SIG-M5 (cell line): ENCODE measurements at regions not wholly inside any gene's neighbourhood (a gene's known extent, or its start where the extent isn't known, plus 50 kb on each side); places are given as distances from the start of the nearest gene placed in this dataset.
"Not testable (repeated sequence)": the region's sequence is repeated elsewhere in the genome, so short reads cannot be mapped to it uniquely, and the experiment has no call there.

Experiments used
- DNase-seq: peaks from one replicate; lab custom pipeline; 2025; lab: John Stamatoyannopoulos, UW

DNA sequence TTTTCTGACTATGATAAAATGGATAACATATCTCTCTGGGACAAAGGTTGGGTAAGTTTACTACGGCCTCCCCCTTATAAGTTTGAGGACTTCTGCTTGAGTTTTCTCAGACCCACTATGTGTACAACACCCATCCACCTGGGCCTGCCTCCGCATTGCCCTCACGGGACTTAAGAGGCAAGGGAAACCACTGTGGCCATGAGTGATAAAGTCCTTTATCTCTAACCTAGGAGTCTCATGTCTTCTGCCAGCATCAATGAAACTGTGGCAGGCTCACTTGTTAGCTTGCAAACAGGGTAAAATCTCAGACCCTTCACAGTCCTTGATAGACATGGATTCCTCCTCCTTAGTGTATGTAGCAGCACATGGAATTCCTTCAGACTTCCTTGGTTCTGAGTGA, 173.4 kb upstream of the MYLIP start:
- no peak for DNase-seq

DNA sequence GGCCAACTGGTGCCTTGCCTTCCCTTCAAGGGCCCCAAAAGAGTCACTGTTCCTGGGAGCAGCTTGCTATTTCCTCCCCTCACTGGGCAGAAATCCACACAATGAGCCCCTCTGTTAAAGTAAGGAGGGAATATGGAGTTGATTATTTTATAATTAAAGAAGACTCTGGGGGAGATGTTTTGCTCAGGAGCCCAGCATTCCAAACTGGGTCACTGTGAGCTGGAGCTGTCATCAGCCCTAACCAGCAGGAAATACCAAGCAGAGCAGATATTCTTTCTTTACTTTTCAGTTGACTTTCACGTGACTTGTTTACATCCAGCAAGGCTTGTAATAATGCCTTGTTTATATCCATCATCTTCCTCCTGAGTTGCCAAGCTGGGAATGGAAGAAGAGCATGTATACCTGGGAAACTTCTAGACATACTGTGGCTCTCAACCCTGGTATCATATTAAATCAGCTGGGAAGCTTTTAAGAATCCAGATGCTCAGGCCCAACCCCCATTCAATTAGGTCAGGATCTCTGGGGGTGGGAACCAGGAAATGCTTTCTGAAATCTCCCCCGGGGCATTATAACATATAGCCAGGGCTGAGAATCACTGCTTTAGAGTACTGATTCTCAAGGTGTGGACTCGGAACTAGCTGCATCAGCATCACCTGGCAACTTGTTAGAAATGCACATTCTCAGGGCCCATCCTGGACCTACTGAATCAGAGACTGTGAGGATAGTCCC, 175.6 kb upstream of the MYLIP start:
- DNase-seq: no peak

DNA sequence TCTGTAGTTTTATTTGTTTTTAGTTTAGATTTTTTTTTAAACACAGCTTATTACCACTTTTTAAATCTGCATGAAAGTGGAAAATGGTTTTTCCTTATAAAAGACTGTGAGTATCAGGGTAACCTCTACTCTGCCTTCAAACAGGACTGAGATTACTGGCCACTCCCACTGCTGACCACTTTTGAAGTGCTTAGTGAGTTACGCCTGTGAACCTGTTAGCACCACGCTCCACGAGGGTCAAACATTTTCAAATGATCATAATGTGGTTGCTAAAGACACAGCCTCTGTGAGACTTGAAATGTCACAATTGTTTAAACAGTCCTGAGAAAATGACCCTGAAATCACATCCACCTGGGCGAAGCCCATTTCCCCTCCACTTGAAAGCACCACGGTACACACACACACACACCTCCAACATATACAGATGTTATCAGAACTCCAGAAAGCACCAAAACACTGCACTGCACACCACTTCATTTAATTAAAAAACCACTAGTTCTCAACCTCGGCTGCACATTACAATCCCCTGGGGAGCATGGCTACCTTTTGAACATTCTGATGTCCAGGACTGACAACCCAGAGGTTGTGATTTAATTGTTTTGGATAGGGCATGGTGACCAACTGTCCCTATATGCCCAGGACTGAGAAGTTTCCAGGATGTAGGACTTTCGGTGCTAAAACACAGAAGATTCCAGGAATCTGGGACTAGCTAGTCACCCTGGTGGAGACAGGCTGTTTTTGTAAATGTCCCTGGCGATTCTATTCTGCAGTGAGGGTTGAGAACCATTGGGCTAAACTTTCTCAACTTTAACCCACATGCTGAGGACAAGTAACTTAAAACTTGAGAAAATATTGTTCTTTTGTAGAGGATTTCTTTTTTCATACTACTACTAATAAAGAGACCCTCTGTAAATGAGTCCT, 176.4 kb upstream of the MYLIP start:
- no peak for DNase-seq

DNA sequence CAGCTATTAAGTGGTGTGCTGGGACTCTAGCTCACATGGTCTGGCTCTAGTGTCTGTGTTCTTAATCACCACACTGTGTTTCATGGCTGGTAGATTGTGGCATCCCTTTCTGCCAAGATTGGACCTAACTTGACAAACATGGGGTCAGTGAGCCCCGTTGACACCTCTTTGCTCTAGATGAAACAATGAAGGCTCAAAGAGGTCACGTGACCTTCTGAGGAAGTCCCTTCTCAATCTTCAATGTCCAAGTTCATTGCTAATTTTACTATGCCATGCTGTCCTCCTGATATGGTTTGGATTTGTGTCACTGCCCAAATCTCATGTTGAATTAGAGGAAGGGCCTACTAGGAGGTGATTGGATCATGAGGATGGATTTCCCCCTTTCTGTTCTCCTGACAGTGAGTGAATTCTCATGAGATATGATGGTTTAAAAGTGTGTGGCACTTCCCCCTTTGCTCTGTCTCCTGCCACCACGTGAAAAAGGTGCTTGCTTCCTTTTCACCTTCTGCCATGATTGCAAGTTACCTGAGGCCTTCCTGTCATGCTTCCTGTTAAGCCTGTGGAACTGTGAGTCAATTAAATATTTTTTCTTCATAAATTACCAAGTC, 177.8 kb upstream of the MYLIP start:
- no peak for DNase-seq

DNA sequence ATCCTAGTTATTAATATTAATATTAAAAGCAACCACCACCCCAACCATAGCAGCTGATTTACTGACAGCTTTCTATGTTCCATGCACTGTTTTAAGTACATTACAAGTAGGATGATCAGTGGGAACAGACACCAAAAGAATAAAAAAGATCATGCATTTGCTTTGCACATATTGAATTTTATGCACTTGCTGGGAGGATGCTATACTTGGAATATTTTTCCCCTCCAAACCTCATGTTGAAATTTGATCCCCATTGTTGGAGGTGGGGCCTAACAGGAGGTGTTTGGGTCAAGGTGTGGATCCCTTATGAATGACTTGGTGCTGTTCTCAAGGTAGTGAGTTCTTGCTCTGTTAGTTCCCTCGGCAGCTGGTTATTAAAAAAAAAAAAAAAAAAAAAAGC, 178.9 kb upstream of the MYLIP start:
- no peak for DNase-seq

DNA sequence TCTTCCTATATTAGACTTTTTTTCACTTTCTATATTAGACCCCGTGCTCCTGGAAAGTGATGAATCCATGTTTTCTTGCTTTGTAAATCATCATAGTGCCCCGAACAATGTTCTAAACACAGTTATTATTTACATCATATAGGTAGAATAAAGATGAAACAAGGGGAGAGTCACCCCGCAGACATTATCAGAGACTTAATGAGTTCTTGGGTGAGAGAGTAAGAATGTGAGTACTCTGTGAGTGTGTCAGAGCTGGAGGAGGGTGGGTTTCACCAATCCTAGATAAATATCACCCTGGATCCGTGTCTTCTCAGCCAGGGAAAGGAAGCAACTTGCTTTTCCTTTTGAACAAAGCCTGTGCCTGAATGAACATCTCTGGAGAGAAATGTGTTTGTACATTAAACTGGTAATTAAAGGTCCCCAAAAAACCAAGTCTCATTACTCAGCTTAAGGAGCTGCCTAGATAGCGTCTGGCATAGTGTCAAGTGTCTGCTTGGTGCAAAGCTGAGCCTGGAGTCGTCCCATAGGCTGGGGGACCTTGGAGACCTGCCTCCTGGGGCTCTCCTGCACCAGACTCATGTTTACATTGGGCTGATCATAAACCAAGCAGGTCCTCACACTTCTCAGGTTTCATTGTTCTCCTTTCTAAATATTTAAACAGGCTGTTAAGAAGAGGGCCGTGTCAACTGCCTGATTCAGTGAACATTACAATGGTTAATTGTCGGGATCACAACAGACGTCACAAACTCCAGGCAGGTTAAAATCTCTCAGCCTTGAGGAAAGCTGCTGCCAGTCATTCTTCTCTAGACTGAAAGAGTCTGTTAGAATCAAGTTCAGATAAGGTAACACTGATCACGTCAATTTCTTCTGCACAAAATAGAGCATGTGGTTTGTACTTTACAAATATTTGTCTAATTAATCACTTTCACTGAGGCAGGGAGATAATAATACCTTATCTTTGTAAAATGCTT, 179.7 kb upstream of the MYLIP start:
- no peak for DNase-seq

DNA sequence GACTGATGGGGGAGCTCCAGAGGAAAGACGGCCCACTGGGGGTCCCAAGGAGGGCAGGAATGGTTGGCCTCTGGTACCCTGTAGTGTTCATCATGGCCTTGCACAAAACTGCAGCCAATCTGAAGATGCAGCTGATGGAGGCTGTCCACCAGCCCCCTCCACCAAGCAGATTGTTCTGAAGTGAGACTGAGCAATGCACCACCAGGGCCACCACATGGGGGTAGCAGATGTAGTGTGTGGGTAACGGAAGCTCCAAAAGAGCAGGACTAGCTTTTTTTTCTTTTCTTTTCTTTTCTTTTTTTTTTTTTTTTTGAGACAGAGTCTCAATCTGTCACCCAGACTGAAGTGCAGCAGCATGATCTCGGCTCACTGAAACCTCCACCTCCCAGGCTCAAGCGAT, 181.0 kb upstream of the MYLIP start:
- no peak for DNase-seq

DNA sequence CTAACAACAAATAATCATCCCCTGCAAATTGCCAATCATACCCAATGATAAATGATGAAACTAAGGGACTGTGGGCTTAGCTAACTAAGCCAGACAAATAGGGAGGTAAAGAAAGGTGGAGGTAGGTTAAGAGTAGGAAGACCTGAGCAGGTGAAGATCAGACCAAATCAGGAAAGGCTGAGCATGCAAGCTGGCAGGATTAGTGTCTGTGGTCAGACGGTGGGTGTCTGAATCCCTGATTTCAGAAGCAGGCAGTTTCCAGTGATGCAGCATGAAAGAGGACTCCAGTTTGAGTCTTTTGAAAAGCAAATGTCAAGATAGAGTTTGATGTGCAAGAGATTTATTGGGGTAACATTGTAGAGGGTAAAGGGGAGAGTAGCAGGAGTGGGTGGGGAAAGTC, 181.4 kb upstream of the MYLIP start:
- DNase-seq: no peak

DNA sequence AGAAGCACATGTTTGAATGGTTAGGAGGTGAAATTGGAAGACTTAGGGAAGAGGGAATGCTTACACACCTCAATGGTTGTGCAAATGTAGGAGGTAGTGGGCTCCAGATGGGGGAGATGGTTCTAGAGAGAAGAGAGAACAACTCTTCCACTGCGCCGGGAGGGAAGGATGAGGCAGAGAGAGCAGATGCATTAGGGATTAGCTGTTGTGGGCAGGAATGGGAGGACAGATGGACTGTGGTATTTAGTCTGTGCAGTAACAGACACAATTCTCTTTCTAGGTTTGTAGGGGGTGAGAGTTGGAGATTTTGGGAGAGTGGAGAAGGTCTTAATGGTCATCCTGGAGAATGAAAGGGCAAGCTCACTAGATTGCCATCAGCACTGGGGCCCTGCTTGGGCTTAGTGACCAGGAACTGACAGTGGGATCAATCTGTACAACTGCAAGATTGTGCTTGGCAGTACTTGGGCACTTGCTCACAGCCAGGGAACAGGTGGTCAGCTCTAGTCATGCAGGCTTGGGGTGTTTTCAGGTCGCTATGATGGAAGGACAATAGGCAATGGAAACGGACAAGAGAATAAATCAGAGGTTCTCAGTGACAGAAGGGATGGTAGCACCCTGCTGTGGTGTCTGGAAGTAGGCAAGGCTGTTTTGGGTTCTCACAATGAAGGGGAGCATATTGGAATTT, 182.0 kb upstream of the MYLIP start:
- DNase-seq: no peak

DNA sequence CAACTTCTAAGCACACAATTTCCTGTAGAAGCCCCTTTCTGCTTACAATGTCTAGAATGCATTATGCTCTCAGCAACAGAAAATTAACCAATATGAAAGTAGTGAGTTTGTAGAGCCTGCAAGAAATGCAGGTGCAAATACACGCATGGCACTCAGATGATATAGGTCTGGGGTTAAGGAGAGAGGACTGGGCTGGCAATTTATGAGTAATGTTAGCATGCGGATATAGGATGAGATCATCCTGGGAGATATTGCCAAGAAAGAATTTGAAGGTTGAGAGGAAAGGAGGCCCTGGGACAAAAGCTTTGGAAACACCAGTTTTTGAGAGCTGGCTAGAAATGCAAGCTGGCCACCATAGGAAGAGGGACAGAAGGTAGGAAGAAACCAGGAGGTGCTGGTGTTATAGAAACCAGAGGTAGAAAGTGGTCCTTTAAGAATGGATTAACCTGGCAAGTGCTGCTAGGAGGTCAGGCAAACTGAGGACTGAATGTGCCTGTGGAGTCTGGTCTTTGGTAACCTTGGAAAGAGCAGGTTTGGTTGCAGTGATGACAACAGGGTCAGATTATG, 183.2 kb upstream of the MYLIP start:
- DNase-seq: no peak

DNA sequence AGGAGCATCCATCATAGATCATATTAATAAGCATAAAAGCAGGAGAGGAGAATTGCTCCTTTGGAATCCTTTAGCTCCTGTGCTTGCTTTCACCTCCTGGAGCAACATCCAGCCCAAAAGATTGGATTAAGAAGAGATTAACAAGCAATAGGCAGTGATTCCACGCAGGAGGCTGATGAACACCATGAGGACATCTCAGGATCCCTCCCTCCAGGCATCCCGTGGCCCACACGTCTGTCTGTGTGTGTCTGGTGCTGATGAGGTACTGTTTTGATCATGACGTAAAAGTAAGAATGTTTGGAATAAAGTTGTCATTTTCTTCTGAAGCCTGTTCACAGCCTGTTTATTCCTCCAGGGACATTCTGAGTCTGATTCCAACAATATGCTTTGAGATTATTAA, 185.5 kb upstream of the MYLIP start:
- DNase-seq: no peak

DNA sequence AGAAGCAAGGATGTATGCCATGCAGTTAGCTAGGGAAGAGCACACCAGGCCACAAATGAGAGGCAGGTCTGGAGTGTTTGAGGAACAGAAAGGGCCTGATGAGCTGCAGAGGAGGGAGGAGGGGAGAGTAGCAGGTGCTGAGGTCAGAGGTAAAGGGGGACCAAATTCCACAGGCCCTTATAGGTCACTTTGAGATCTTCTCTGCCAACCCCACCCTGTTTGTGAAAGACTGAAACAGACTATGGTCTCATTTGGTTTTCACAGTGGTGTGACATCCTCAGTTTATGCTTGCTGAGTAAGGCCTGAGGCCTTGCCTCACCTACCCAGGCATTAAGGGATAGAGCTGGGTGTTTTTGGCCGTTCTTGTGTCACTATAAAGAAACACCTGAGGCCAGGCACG, 187.7 kb upstream of the MYLIP start:
- DNase-seq: no peak

DNA sequence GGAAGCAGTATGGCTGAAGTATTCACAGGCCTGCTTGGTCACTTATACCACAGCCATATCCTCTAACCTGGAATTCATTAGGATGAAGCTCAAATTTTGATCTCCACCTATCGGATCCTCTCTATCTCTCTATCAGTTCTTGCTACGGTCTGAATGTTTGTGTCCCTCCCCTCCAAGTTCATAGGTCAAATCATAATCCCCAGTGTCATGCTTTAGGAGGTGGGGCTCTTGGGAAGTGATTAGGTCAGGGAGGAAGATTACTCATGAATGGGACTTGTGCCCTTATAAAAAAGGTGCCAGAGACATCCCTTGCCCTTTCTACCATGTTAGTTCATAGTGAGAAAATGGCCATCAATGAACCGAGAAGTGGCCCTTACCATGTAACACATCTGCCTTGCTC, 190.8 kb upstream of the MYLIP start:
- no peak for DNase-seq

DNA sequence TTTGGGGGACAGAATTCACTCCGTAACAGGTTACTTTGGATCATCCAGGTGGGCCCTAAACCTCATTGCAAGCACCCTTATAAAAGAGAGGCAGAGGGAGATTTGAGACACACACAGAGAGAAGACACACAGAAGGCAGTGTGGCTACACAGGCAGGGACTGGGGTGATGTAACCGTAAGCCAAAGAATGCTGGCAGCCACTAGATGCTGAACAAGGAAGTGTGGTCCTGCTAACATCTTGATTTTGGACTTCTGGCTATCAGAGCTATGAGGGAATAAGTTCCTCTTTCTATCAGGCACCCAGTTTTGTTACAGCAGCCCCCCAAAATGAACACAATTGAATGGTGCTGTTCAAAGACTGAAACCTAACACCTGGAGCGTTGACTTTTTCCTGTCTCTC, 191.3 kb upstream of the MYLIP start:
- no peak for DNase-seq

DNA sequence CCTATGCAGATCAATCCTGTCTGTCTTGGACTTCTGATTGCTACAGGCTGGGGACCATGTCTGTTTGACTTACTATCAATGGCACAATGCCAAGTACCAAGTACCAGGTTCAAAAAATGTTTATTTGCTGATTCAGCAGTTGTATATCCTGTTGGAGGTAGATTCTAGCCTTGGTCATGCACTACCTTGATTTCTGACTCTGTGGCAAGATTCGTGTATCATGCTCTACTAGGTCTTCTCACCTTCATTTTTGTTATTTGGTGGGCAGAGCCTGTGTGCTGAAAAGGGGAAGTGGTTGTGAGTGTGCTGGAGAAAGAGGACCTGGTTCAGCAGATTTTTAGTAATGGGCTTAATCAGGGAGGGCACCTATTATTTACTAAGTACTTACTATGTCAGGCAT, 192.4 kb upstream of the MYLIP start:
- DNase-seq: no peak

DNA sequence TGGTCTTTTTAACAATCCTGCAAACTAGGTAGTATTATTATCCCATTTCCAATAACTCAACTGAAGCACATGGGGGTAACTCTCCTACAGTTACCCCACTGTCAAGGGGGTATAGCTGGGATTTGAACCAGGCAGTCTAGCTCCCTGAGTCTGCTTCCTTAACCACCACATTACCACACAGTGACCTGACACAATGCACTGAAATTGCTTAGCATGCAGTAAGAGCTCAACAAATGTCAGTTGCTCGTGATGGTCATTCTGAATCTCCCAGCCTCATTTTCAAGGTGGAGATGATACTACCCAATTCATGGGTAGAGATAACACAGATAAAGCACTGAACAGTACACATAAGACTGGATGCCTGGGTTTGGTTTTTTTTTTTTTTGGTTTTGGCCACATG, 193.2 kb upstream of the MYLIP start:
- DNase-seq: no peak

DNA sequence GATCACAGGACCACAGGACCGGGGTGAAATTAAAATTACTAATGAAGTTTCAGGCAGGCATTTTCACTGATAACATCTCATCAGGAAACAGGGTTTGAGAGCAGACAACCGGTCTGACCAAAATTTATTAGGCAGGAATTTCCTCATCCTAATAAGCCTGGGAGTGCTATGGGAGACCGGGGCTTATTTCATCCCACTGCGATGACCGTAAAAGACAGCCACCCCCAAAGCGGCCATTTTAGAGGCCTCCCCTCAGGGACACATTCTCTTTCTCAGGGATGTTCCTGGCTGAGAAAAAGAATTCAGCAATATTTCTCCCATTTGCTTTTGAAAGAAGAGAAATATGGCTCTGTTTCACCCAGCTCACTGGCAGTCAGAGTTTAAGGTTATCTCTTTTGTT, 197.2 kb upstream of the MYLIP start:
- not testable (repeated sequence) for DNase-seq

DNA sequence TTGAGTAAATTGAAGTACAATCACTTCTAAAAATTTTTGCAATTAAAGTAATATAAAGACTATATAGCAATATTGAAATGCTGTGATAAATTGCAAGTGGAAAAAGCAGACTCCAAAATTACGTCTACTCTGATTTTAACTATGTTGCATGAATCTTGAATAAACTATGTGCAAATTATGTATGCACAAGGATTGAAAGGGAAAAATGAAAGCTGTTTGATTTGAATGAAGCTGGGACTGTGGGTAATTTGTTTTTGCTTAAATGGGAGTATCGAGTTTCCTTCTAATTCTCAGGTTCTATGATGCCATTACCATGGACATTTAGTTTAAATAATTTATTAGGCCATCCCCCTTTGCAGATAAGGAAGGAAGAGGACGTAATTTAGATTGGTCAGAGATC, 198.7 kb upstream of the MYLIP start:
- DNase-seq: no peak

DNA sequence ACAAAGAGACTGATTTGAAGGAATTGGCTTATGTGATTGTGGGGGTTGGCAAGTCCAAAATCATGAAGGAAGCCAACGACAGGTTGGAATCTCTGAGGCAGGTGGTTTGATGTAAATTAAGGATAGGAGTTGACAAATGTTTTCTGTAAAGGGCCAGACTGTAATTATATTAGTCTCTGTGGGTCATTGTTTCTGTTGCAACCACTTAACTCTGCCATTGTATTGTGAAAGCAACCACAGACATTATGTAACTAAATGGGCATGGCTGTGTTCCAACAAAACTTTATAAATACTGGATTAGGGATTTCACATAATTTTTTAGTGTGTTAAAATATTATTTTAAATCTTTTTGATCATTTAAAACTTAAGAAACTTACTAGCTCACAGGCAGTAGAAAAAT, 199.2 kb upstream of the MYLIP start:
- DNase-seq: no peak

DNA sequence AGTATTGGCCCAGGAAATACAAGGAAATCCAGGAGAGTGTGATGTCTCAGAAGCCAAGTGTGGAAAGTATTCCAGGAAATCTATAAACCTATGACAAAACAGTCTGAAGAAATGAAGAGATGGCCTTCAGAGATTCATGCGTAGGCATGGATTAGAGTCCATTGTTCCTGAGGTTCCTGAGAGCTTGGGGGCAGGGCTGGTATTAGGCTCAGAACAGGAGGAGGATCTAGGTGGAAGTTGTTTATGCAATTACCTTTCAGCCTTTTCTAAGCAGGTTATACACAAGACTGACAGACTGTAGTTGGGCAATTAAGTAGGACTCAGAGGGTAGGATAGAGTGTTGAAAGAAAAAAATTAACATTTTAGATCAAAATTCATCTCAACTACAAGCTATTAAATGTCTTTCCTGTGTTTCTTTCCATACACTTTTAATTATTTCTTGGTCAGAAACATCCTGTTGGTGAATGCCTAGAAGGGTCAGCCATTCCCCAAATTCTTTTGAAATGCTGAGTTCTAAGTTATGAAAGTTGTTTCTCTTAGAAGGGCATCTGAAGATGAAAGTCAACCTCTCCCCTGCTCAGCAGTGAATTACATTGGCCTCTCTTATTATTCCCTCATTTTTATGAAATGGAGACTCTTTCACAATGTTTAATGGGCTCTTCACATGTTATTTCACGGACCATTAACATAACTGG, 201.2 kb upstream of the MYLIP start:
- DNase-seq: no peak
